HL-60 (cell line): ENCODE measurements at regions not wholly inside any gene's neighbourhood (a gene's known extent, or its start where the extent isn't known, plus 50 kb on each side); places are given as distances from the start of the nearest gene placed in this dataset.

ENCODE experiments used
- DNase-seq, 2 experiments: peaks; one replicate each; pipeline ENCODE4 v3.0.0-alpha.2; 2010 to 2020; ENCODE audit warnings: low read depth in 1 of 2, low spot score in 1 of 2
- H3K27ac ChIP-seq: fragments of 250-450 bp; sonication (Bioruptor Pico); replicated peaks from 2 replicates; pipeline ENCODE4 v1.5.1; 2020; ENCODE audit warnings: mild to moderate bottlenecking, moderate library complexity
- H3K27me3 ChIP-seq: fragments of 250-450 bp; sonication (Bioruptor Pico); 2 replicates; pipeline ENCODE4 v1.5.1; 2021; ENCODE audit warnings: mild to moderate bottlenecking, moderate library complexity; ENCODE audit not compliant: insufficient read depth, poor library complexity, severe bottlenecking
- H3K4me3 ChIP-seq: replicated peaks from 2 replicates; pipeline ENCODE4 v1.5.1; 2011; ENCODE audit warnings: mild to moderate bottlenecking, control low read depth, low read length; ENCODE audit not compliant: insufficient read depth
- CTCF ChIP-seq: IDR thresholded peaks from one replicate; pipeline ENCODE4 v1.5.1; 2011; ENCODE audit warnings: low read length, control low read depth, inconsistent platforms; ENCODE audit not compliant: insufficient read depth
- GABPA ChIP-seq: IDR thresholded peaks from 2 replicates; pipeline ENCODE4 v1.6.1; 2012; ENCODE audit warnings: low read depth
- POLR2AphosphoS5 ChIP-seq: IDR thresholded peaks from 2 replicates; pipeline ENCODE4 v1.6.1; 2012; ENCODE audit warnings: low read depth
- REST ChIP-seq: IDR thresholded peaks from 2 replicates; pipeline ENCODE4 v1.6.1; 2012; ENCODE audit warnings: low read depth; ENCODE audit not compliant: insufficient replicate concordance
- SPI1 ChIP-seq: IDR thresholded peaks from 2 replicates; pipeline ENCODE4 v1.6.1; 2012; ENCODE audit warnings: low read depth, mild to moderate bottlenecking, borderline replicate concordance

- Histone ChIP-seq H3K27ac (no peak overlapping the region), H3K4me3 (no peak overlapping the region), H3K27me3 (no peaks in the 10 kb centered on the region)
- TF ChIP-seq SPI1 (no peak), CTCF (no peak), POLR2AphosphoS5 (no peak), REST (no peak), GABPA (no peak)
- DNase-seq: no peak
Observed at GRCh38 chrX:138287205-138287877, 424.2 kb downstream of the FGF13 start.

GRCh38 chrX:138294951-138295350, 416.6 kb downstream of the FGF13 start:
- H3K4me3 ChIP-seq: no peak overlapping the region
- TF ChIP-seq GABPA (no peak), POLR2AphosphoS5 (no peak), CTCF (no peak), REST (no peak), SPI1 (no peak)
- H3K27ac ChIP-seq: no peak overlapping the region
- no peaks in the 10 kb centered on the region for H3K27me3 ChIP-seq
- no peak for DNase-seq

- DNase-seq: no peak
- Histone ChIP-seq H3K27ac (no peak overlapping the region), H3K27me3 (no peaks in the 10 kb centered on the region), H3K4me3 (no peak overlapping the region)
- TF ChIP-seq SPI1 (no peak), REST (no peak), POLR2AphosphoS5 (no peak), CTCF (no peak), GABPA (no peak)
Observed at GRCh38 chrX:138298268-138298667, 413.2 kb downstream of the FGF13 start.
